GM06990 (cell line): ENCODE measurements at regions not wholly inside any gene's neighbourhood (a gene's known extent, or its start where the extent isn't known, plus 50 kb on each side); places are given as distances from the start of the nearest gene placed in this dataset.

Experiments used
- DNase-seq: peaks from one replicate; pipeline ENCODE4 v3.0.0-alpha.2; 2011; ENCODE audit not compliant: insufficient read length; ENCODE audit errors: extremely low read depth
- H3K27me3 ChIP-seq: replicated peaks from 2 replicates; pipeline ENCODE4 v1.6.0; 2011; ENCODE audit warnings: low read length; ENCODE audit not compliant: control insufficient read depth, insufficient read depth
- H3K36me3 ChIP-seq: 2 replicates; pipeline ENCODE4 v1.5.1; 2011; ENCODE audit warnings: low read length; ENCODE audit not compliant: control insufficient read depth, insufficient read depth
- H3K4me3 ChIP-seq: replicated peaks from 2 replicates; pipeline ENCODE4 v1.5.1; 2011; ENCODE audit warnings: low read depth, mild to moderate bottlenecking, control low read depth, low read length
- CTCF ChIP-seq: IDR thresholded peaks from 2 replicates; pipeline ENCODE4 v1.5.1; 2011; ENCODE audit warnings: low read length, control low read depth, mild to moderate bottlenecking, inconsistent platforms; ENCODE audit not compliant: insufficient read depth, poor library complexity, severe bottlenecking

DNA sequence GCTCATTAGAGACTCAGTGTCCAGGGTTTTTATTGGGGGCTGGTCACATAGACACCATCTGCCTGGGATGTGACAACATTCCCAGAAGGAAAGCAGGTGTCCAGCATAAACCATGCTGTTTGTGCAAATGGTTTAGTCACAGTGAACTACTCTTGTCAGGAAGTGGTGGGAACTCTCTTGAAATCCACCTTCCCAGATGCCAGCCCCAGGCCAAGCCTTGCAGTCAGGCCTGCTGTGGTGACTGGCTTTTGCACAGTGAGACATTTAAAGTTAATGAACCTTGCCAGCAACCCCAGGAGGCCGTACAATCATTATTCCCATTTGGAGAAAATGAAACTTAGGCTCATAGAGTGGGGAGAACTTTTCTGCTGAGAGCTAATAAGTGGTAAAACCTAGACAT lies 242.5 kb upstream of the KCNG1 start:
- DNase-seq: no peak
- no peak for TF ChIP-seq CTCF
- Histone ChIP-seq H3K27me3 (no peaks in the 10 kb centered on the region), H3K4me3 (no peak overlapping the region), H3K36me3 (no peaks in the 10 kb centered on the region)

GRCh38 chr20:51262240-51262639 lies 239.3 kb upstream of the KCNG1 start:
- Histone ChIP-seq H3K4me3 (no peak overlapping the region), H3K27me3 (no peaks in the 10 kb centered on the region; the same call in 1 of the 2 replicates), H3K36me3 (no peaks in the 10 kb centered on the region)
- no peak for DNase-seq
- no peak for TF ChIP-seq CTCF

DNA sequence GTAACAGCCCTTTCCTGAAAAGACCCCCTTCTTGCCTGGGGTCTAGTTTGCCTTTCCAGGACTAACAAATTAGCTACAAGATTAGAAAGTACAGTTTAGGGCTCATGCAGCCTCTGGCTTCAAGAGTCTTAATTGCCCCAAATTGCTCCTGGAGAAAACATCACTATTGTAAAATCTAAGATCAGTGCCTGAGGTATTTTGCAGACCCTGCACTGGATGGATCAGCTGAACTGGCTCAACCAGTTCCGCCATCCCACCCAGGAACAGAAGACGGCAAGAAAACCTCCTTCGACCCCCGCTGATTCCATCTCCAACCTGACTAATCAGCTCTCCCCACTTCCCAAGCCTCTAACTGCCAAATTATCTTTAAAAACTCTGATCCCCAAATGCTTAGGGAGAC lies 236.5 kb upstream of the KCNG1 start:
- H3K27me3 ChIP-seq: no peaks in the 10 kb centered on the region; the same call in 1 of the 2 replicates
- DNase-seq: no peak
- no peak for TF ChIP-seq CTCF
- H3K36me3 ChIP-seq: no peaks in the 10 kb centered on the region
- H3K4me3 ChIP-seq: no peak overlapping the region

- H3K36me3 ChIP-seq: no peaks in the 10 kb centered on the region
- H3K4me3 ChIP-seq: no peak overlapping the region
- DNase-seq: no peak
- no peak for TF ChIP-seq CTCF
- no peaks in the 10 kb centered on the region; the same call in 1 of the 2 replicates for H3K27me3 ChIP-seq
Observed at GRCh38 chr20:51258582-51259165, 235.8 kb upstream of the KCNG1 start.

GRCh38 chr20:51255417-51255816 lies 232.5 kb upstream of the KCNG1 start:
- no peak for DNase-seq
- Histone ChIP-seq H3K4me3 (no peak overlapping the region), H3K27me3 (no peaks in the 10 kb centered on the region; the same call in 1 of the 2 replicates)

More at GRCh38 chr20:51255417-51255816, 232.5 kb upstream of the KCNG1 start:
- H3K36me3 ChIP-seq: no peaks in the 10 kb centered on the region
- TF ChIP-seq CTCF: no peak
